SK-N-SH (cell line): ENCODE measurements at regions not wholly inside any gene's neighbourhood (a gene's known extent, or its start where the extent isn't known, plus 50 kb on each side); places are given as distances from the start of the nearest gene placed in this dataset.

Experiments used
- TF ChIP-seq, protein P1 (sequence below): IDR thresholded peaks from 2 replicates; pipeline ENCODE4 v1.6.1; 2012; ENCODE audit warnings: mild to moderate bottlenecking, low read depth, low read length, moderate library complexity
- TF ChIP-seq, protein P2 (sequence below): IDR thresholded peaks from 2 replicates; pipeline ENCODE4; 2012

DNA sequence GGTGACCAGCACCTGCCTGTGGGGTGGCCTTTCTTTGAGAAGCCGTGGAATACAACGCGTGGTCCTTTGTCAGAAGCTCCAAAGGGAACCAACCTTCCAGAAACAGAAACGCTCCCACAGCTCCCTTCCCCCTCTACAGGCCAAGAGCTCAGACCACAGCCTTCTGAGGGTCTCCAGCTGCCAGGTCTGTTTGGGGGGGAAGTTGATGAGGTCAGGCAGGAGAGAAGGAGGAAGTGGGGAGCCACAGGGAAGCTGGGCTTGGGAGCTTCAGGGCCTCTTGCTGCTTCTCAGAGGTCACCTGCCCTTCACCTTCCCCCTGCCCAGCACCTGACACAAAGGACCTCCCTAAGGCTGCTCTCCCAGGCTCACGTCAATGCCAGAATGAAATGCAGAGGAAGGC lies 287.7 kb upstream of the ID2 start:
- TF ChIP-seq, protein P1, sequence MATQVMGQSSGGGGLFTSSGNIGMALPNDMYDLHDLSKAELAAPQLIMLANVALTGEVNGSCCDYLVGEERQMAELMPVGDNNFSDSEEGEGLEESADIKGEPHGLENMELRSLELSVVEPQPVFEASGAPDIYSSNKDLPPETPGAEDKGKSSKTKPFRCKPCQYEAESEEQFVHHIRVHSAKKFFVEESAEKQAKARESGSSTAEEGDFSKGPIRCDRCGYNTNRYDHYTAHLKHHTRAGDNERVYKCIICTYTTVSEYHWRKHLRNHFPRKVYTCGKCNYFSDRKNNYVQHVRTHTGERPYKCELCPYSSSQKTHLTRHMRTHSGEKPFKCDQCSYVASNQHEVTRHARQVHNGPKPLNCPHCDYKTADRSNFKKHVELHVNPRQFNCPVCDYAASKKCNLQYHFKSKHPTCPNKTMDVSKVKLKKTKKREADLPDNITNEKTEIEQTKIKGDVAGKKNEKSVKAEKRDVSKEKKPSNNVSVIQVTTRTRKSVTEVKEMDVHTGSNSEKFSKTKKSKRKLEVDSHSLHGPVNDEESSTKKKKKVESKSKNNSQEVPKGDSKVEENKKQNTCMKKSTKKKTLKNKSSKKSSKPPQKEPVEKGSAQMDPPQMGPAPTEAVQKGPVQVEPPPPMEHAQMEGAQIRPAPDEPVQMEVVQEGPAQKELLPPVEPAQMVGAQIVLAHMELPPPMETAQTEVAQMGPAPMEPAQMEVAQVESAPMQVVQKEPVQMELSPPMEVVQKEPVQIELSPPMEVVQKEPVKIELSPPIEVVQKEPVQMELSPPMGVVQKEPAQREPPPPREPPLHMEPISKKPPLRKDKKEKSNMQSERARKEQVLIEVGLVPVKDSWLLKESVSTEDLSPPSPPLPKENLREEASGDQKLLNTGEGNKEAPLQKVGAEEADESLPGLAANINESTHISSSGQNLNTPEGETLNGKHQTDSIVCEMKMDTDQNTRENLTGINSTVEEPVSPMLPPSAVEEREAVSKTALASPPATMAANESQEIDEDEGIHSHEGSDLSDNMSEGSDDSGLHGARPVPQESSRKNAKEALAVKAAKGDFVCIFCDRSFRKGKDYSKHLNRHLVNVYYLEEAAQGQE, result no peak
- TF ChIP-seq, protein P2, sequence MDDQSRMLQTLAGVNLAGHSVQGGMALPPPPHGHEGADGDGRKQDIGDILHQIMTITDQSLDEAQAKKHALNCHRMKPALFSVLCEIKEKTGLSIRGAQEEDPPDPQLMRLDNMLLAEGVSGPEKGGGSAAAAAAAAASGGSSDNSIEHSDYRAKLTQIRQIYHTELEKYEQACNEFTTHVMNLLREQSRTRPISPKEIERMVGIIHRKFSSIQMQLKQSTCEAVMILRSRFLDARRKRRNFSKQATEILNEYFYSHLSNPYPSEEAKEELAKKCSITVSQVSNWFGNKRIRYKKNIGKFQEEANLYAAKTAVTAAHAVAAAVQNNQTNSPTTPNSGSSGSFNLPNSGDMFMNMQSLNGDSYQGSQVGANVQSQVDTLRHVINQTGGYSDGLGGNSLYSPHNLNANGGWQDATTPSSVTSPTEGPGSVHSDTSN, result no peak
